ENCODE measurements at regions not wholly inside any gene's neighbourhood (a gene's known extent, or its start where the extent isn't known, plus 50 kb on each side); places are given as distances from the start of the nearest gene placed in this dataset.

DNA sequence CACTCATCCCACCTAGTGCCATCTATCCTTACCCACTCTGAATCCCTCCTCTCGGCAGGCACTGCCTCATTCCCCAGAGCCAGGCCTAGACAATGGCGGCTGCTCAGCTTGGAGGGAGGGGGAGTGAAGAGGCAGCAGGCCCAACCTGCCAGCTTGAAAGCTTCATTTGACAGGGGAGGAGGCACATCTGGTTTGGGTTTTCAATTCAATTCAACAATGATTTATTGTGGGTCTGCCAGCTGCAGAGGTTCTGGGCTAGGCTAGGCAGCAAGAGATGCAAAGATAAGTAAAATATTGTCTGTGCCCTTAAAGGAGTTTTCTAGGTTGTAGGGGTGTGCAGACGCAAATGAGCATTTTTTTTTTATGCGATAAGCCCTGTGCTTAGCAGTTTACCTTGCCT lies 58.5 kb downstream of the RTL9 start:
- no peak overlapping the region for H3K27ac Mint-ChIP-seq
- no peaks in the 10 kb centered on the region for H4K20me1 ChIP-seq (ENCODE audit: control insufficient read depth, insufficient read depth, insufficient read length)
- no peak overlapping the region for H3K27ac ChIP-seq (ENCODE audit: insufficient read length, low read depth, low read length)
- no peak overlapping the region for H2BK5ac ChIP-seq (ENCODE audit: insufficient read length, low read length)
- H3K9ac ChIP-seq (ENCODE audit: extremely low read depth, insufficient read length, low read length), result no peak overlapping the region
- whole genome bisulfite sequencing (ENCODE audit: extremely low coverage, insufficient read length, low lambda C conversion rate), result no CpG with 5 or more reads among the region's 4 CpGs
- no peaks in the 10 kb centered on the region for H3K79me1 ChIP-seq (ENCODE audit: insufficient read depth, low read depth, low read length, poor library complexity, severe bottlenecking)
- H3K79me2 ChIP-seq (ENCODE audit: insufficient read depth, low read length), result no peaks in the 10 kb centered on the region
- no peaks in the 10 kb centered on the region; a peak in 1 of 5 replicates for H3K9me3 Mint-ChIP-seq
- peaks cover 3% of the 10 kb centered on the region for H3K27me3 Mint-ChIP-seq (ENCODE audit: low read depth)
- H2AK5ac ChIP-seq (ENCODE audit: insufficient read length, low read length), result no peak overlapping the region
- no peaks in the 10 kb centered on the region for H3K36me3 Mint-ChIP-seq (ENCODE audit: insufficient read depth in 1 of 3, low read depth in 3 of 3)
- H4K8ac ChIP-seq (replicated peaks; ENCODE audit: insufficient read length, low read depth, low read length), result no peak overlapping the region
- no peak overlapping the region for H3T11ph ChIP-seq (ENCODE audit: low read length)
- no peaks in the 10 kb centered on the region; the same call in none of the 2 replicates for H3K4me1 ChIP-seq (ENCODE audit: insufficient read depth, low read length)
- H3K4me2 ChIP-seq (ENCODE audit: insufficient read depth, insufficient read length, low read length), result no peak overlapping the region
- H2AFZ ChIP-seq (ENCODE audit: low read length), result no peak overlapping the region
- H3K14ac ChIP-seq (ENCODE audit: insufficient read depth, low read length), result no peak overlapping the region
- no peaks in the 10 kb centered on the region for H3K23me2 ChIP-seq (ENCODE audit: insufficient read length, low read depth, low read length, poor library complexity, severe bottlenecking)
- no peaks in the 10 kb centered on the region for H3K9me3 ChIP-seq (ENCODE audit: control insufficient read depth, low read depth, low read length)
- no peak overlapping the region for H2BK20ac ChIP-seq (ENCODE audit: low read depth, low read length, poor library complexity, severe bottlenecking)
- no peak overlapping the region for H2BK12ac ChIP-seq (ENCODE audit: insufficient read length, low read depth, low read length)
- no peak overlapping the region for H4K5ac ChIP-seq (ENCODE audit: insufficient read length, low read depth, low read length)
- H3K23ac ChIP-seq (ENCODE audit: insufficient read length, low read depth, low read length), result no peak overlapping the region
- H2BK15ac ChIP-seq (ENCODE audit: low read depth, low read length), result no peak overlapping the region
- H3K4me3 Mint-ChIP-seq, result no peak overlapping the region
- H4K91ac ChIP-seq (ENCODE audit: insufficient read length, low read depth, low read length), result no peak overlapping the region
- H2BK120ac ChIP-seq (ENCODE audit: low read depth, low read length, poor library complexity, severe bottlenecking), result no peak overlapping the region
- DNase-seq, result no peak
- no peaks in the 10 kb centered on the region for H3K27me3 ChIP-seq (ENCODE audit: insufficient read depth, low read length)
- no peak overlapping the region for H3K56ac ChIP-seq (ENCODE audit: insufficient read length, low read depth, low read length)
- H3K18ac ChIP-seq (ENCODE audit: insufficient read length, low read depth, low read length), result no peak overlapping the region
- H3K4me1 Mint-ChIP-seq, result peaks cover 24 to 44% of the 10 kb centered on the region in 2 experiments
- TF ChIP-seq, protein P1, sequence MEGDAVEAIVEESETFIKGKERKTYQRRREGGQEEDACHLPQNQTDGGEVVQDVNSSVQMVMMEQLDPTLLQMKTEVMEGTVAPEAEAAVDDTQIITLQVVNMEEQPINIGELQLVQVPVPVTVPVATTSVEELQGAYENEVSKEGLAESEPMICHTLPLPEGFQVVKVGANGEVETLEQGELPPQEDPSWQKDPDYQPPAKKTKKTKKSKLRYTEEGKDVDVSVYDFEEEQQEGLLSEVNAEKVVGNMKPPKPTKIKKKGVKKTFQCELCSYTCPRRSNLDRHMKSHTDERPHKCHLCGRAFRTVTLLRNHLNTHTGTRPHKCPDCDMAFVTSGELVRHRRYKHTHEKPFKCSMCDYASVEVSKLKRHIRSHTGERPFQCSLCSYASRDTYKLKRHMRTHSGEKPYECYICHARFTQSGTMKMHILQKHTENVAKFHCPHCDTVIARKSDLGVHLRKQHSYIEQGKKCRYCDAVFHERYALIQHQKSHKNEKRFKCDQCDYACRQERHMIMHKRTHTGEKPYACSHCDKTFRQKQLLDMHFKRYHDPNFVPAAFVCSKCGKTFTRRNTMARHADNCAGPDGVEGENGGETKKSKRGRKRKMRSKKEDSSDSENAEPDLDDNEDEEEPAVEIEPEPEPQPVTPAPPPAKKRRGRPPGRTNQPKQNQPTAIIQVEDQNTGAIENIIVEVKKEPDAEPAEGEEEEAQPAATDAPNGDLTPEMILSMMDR (conservative IDR thresholded peaks at IDR 0.05), result no peak
- no peak overlapping the region for H3K4ac ChIP-seq (ENCODE audit: low read depth, low read length)

All from H9 (cell line).